Tibial nerve (tissue), 4 donors: ENCODE measurements at regions not wholly inside any gene's neighbourhood (a gene's known extent, or its start where the extent isn't known, plus 50 kb on each side); places are given as distances from the start of the nearest gene placed in this dataset.

Experiments used
- DNase-seq, 2 donors: peaks; one replicate each; pipeline ENCODE4 v3.0.0-alpha.2; 2019; ENCODE audit warnings: low spot score in 2 of 2
- H3K27ac ChIP-seq, 4 donors: fragments of 200-600 bp; sonication (generic) in 3 of 4; one replicate each; pipeline ENCODE4 v1.5.1; 2017 to 2019; ENCODE audit warnings: mild to moderate bottlenecking in 1 of 4
- H3K27me3 ChIP-seq, 2 donors: fragments of 200-600 bp; sonication (generic) in 1 of 2; one replicate each; pipeline versions ENCODE4 v1.5.1 to v1.6.0; 2017 to 2019
- H3K36me3 ChIP-seq, 3 donors: fragments of 200-600 bp; sonication (generic); one replicate each; pipeline ENCODE4 v1.5.1; 2018 to 2019
- H3K4me1 ChIP-seq, 4 donors: fragments of 200-600 bp; sonication (generic) in 3 of 4; one replicate each; pipeline ENCODE4 v1.5.1; 2017 to 2019
- H3K4me3 ChIP-seq, 4 donors: fragments of 200-600 bp; sonication (generic) in 3 of 4; one replicate each; pipeline ENCODE4 v1.5.1; 2017 to 2019; ENCODE audit warnings: mild to moderate bottlenecking in 1 of 4, moderate library complexity in 1 of 4
- H3K9me3 ChIP-seq, 4 donors: fragments of 200-600 bp; sonication (generic) in 3 of 4; one replicate each; pipeline ENCODE4 v1.5.1; 2017 to 2019
- CTCF ChIP-seq, 5 experiments: fragments of 200-600 bp in 3 of 5; fragments of 450-650 bp in 2 of 5; sonication (generic) in 3 of 5; IDR thresholded peaks; one replicate each; pipeline ENCODE4 v1.5.1; 2016 to 2019; ENCODE audit warnings: antibody characterized with exemption in 5 of 5, mild to moderate bottlenecking in 3 of 5, moderate library complexity in 2 of 5
- EP300 ChIP-seq, 2 donors: sonication (generic); formaldehyde crosslinking; IDR thresholded peaks; one replicate each; pipeline ENCODE4 v1.6.1; 2017; ENCODE audit warnings: antibody characterized with exemption in 2 of 2, mild to moderate bottlenecking in 1 of 2
- POLR2A ChIP-seq, 2 donors: fragments of 450-650 bp; IDR thresholded peaks; one replicate each; pipeline ENCODE4 v1.6.1; 2017; ENCODE audit warnings: antibody characterized with exemption in 2 of 2, mild to moderate bottlenecking in 2 of 2, moderate library complexity in 2 of 2
- WGBS, 2 donors: methylation state at CpG; one replicate each; pipeline ENCODE4 v1.1.5; 2018; 5-methylcytosine and 5-hydroxymethylcytosine counted together

- TF ChIP-seq CTCF (IDR thresholded peaks at IDR 0.05), result no peak
- no peak for TF ChIP-seq EP300 (IDR thresholded peaks at IDR 0.05)
These were observed 66.3 kb downstream of the RTP4 start for GRCh38 chr3:187434524-187434923.

GRCh38 chr3:187430576-187430975, 62.4 kb downstream of the RTP4 start:
- Histone ChIP-seq H3K4me3 (no peak overlapping the region), H3K4me1 (no peaks in the 10 kb centered on the region), H3K36me3 (no peaks in the 10 kb centered on the region), H3K27me3 (no peaks in the 10 kb centered on the region), H3K27ac (no peak overlapping the region), H3K9me3 (peaks cover 0 to 4% (median 0%) of the 10 kb centered on the region in 4 donors)
- WGBS, 2 donors, result 44 to 58% methylated on average over 5 of the region's 5 CpGs
- no peak for DNase-seq
- TF ChIP-seq POLR2A (IDR thresholded peaks at IDR 0.05), result no peak
- no peak for TF ChIP-seq EP300 (IDR thresholded peaks at IDR 0.05)
- TF ChIP-seq CTCF (IDR thresholded peaks at IDR 0.05), result no peak

More at GRCh38 chr3:187434524-187434923, 66.3 kb downstream of the RTP4 start:
- Histone ChIP-seq H3K4me3 (no peak overlapping the region), H3K27ac (no peak overlapping the region), H3K36me3 (no peaks in the 10 kb centered on the region), H3K4me1 (no peaks in the 10 kb centered on the region), H3K27me3 (no peaks in the 10 kb centered on the region), H3K9me3 (no peaks in the 10 kb centered on the region)
- 52 to 53% methylated on average over 2 of the region's 2 CpGs for WGBS, 2 donors
- no peak for DNase-seq
